ENCODE measurements at regions not wholly inside any gene's neighbourhood (a gene's known extent, or its start where the extent isn't known, plus 50 kb on each side); places are given as distances from the start of the nearest gene placed in this dataset.

- TF ChIP-seq CHD7 (IDR thresholded peaks at IDR 0.05; ENCODE audit: insufficient replicate concordance, low read length) (no peak), PHF8 (conservative IDR thresholded peaks at IDR 0.05; ENCODE audit: low read depth, low read length) (no peak), SIX5 (IDR thresholded peaks at IDR 0.05; ENCODE audit: low read depth, low read length) (no peak), USF2 (IDR thresholded peaks at IDR 0.05; ENCODE audit: low read length) (no peak), KDM5A (IDR thresholded peaks at IDR 0.05; ENCODE audit: low read length) (no peak), SRF (IDR thresholded peaks at IDR 0.05; ENCODE audit: low read depth, low read length) (no peak), SP2 (IDR thresholded peaks at IDR 0.05; ENCODE audit: low read length) (no peak)
Measured at GRCh38 chr20:11137688-11138087, 463.9 kb upstream of the JAG1 start (continued).

All from H1 (cell line).